ENCODE measurements at regions not wholly inside any gene's neighbourhood (a gene's known extent, or its start where the extent isn't known, plus 50 kb on each side); places are given as distances from the start of the nearest gene placed in this dataset.

- no peaks in the 10 kb centered on the region for H3K36me3 ChIP-seq
- no peaks in the 10 kb centered on the region for H3K27me3 ChIP-seq
- no peak overlapping the region for H3K27ac ChIP-seq
- TF ChIP-seq, protein P1, sequence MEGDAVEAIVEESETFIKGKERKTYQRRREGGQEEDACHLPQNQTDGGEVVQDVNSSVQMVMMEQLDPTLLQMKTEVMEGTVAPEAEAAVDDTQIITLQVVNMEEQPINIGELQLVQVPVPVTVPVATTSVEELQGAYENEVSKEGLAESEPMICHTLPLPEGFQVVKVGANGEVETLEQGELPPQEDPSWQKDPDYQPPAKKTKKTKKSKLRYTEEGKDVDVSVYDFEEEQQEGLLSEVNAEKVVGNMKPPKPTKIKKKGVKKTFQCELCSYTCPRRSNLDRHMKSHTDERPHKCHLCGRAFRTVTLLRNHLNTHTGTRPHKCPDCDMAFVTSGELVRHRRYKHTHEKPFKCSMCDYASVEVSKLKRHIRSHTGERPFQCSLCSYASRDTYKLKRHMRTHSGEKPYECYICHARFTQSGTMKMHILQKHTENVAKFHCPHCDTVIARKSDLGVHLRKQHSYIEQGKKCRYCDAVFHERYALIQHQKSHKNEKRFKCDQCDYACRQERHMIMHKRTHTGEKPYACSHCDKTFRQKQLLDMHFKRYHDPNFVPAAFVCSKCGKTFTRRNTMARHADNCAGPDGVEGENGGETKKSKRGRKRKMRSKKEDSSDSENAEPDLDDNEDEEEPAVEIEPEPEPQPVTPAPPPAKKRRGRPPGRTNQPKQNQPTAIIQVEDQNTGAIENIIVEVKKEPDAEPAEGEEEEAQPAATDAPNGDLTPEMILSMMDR (IDR thresholded peaks at IDR 0.05) = no peak
- H3K9me3 ChIP-seq = no peaks in the 10 kb centered on the region
- DNase-seq (ENCODE audit: low spot score) = no peak
- no peak overlapping the region for H3K4me3 ChIP-seq
- no peaks in the 10 kb centered on the region for H3K4me1 ChIP-seq
Observed at GRCh38 chr4:155532373-155533085, 134.1 kb upstream of the GUCY1A1 start.

DNA sequence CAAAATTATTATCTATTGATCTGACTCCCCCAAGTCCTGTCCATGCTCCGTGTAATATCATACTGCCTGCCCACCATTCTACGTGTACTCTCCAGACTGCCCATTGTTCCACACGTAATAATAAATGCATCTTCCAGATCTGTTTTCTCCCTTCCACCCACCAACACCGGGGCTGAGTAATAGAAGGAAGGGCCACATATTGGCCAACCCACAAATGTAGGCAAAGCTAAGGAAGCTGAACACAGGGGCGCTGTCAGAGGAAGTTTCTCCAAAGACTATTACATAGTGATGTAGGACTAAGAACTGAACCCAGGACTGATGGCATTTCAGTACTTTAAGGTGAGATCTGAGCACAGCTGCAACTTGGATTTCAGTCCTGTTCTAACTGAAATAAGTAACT, 135.8 kb upstream of the GUCY1A1 start:
- TF ChIP-seq, protein P1 (IDR thresholded peaks at IDR 0.05) = no peak
- Histone ChIP-seq H3K27me3 (no peaks in the 10 kb centered on the region), H3K27ac (no peak overlapping the region), H3K4me1 (peaks cover 0 to 10% of the 10 kb centered on the region in 2 donors), H3K4me3 (no peak overlapping the region), H3K36me3 (no peaks in the 10 kb centered on the region), H3K9me3 (no peaks in the 10 kb centered on the region)
- no peak for DNase-seq (ENCODE audit: low spot score)

GRCh38 chr4:155530290-155530689, 136.4 kb upstream of the GUCY1A1 start:
- TF ChIP-seq, protein P1 (IDR thresholded peaks at IDR 0.05) = no peak
- no peaks in the 10 kb centered on the region for H3K27me3 ChIP-seq
- DNase-seq (ENCODE audit: low spot score) = no peak
- peaks cover 0 to 15% of the 10 kb centered on the region in 2 donors for H3K4me1 ChIP-seq
- no peak overlapping the region for H3K27ac ChIP-seq
- no peaks in the 10 kb centered on the region for H3K9me3 ChIP-seq
- no peaks in the 10 kb centered on the region for H3K36me3 ChIP-seq
- H3K4me3 ChIP-seq = no peak overlapping the region

DNA sequence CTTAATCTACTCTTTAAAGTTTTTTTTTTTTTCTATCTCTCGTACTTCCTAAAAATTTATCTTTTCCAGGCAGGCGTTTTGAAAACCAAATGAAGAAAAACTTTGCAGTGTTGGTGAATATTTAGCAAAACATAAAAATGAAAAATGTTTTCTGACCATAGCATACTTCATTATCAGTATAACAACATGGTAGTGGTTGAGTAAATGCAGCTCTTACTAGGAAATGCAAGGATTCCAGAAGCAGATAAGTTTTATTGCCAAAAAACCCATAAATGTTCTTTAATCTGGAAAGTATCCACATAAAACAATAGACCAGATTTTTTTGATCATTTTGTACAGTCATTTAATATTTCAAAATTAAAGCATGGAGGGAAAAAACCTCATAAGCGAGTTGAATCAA, 136.9 kb upstream of the GUCY1A1 start:
- DNase-seq (ENCODE audit: low spot score) = no peak
- Histone ChIP-seq H3K4me3 (no peak overlapping the region), H3K36me3 (no peaks in the 10 kb centered on the region), H3K27ac (no peak overlapping the region), H3K9me3 (no peaks in the 10 kb centered on the region), H3K4me1 (peaks cover 0 to 15% of the 10 kb centered on the region in 2 donors), H3K27me3 (no peaks in the 10 kb centered on the region)
- TF ChIP-seq, protein P1 (IDR thresholded peaks at IDR 0.05) = no peak

GRCh38 chr4:155529272-155529671, 137.4 kb upstream of the GUCY1A1 start:
- Histone ChIP-seq H3K4me1 (peaks cover 0 to 15% of the 10 kb centered on the region in 2 donors), H3K27me3 (no peaks in the 10 kb centered on the region), H3K9me3 (no peaks in the 10 kb centered on the region), H3K27ac (no peak overlapping the region), H3K4me3 (no peak overlapping the region), H3K36me3 (no peaks in the 10 kb centered on the region)
- TF ChIP-seq, protein P1 (IDR thresholded peaks at IDR 0.05) = peak in 1 of 2 donors; percentile 45
- no peak for DNase-seq (ENCODE audit: low spot score)
